Mesenchymal stem cell (in vitro differentiated cells and primary cell): ENCODE measurements at regions not wholly inside any gene's neighbourhood (a gene's known extent, or its start where the extent isn't known, plus 50 kb on each side); places are given as distances from the start of the nearest gene placed in this dataset.

Experiments
- DNase-seq: peaks from one replicate; pipeline ENCODE4 v3.0.0-alpha.2; 2013
- H2AFZ ChIP-seq: one replicate; pipeline ENCODE4 v1.6.1; 2013; ENCODE audit warnings: low read depth, mild to moderate bottlenecking, control low read depth, inconsistent platforms, low read length, moderate library complexity
- H2AK5ac ChIP-seq: 2 replicates; pipeline ENCODE4 v1.6.1; 2013; ENCODE audit warnings: low read length, moderate library complexity, mild to moderate bottlenecking, inconsistent platforms; ENCODE audit not compliant: severe bottlenecking
- H2BK120ac ChIP-seq: one replicate; pipeline ENCODE4 v1.6.1; 2013; ENCODE audit warnings: low read depth, mild to moderate bottlenecking, inconsistent platforms, low read length, moderate library complexity
- H2BK12ac ChIP-seq, 2 experiments: one replicate each; pipeline ENCODE4 v1.6.1; 2013; ENCODE audit warnings: inconsistent platforms in 2 of 2, low read length in 2 of 2, mild to moderate bottlenecking in 2 of 2, moderate library complexity in 2 of 2, control low read depth in 1 of 2
- H2BK15ac ChIP-seq: one replicate; pipeline ENCODE4 v1.6.1; 2013; ENCODE audit warnings: mild to moderate bottlenecking, low read depth, inconsistent platforms; ENCODE audit not compliant: poor library complexity, severe bottlenecking
- H2BK5ac ChIP-seq: 2 replicates; pipeline ENCODE4 v1.6.1; 2013; ENCODE audit warnings: low read depth, mild to moderate bottlenecking, low read length, control low read depth, inconsistent platforms; ENCODE audit not compliant: poor library complexity, severe bottlenecking
- H3K14ac ChIP-seq, 2 experiments: one replicate each; pipeline ENCODE4 v1.6.1; 2013; ENCODE audit warnings: inconsistent platforms in 2 of 2, low read length in 2 of 2, control low read depth in 1 of 2, mild to moderate bottlenecking in 1 of 2, moderate library complexity in 1 of 2
- H3K18ac ChIP-seq, 2 experiments: one replicate each; pipeline ENCODE4 v1.6.1; 2013; ENCODE audit warnings: inconsistent platforms in 2 of 2, low read length in 2 of 2, control low read depth in 1 of 2, low read depth in 1 of 2, mild to moderate bottlenecking in 1 of 2
- H3K23ac ChIP-seq, 2 experiments: one replicate each; pipeline ENCODE4 v1.6.1; 2013; ENCODE audit warnings: inconsistent platforms in 2 of 2, low read length in 2 of 2, mild to moderate bottlenecking in 2 of 2, moderate library complexity in 2 of 2, control low read depth in 1 of 2
- H3K27ac ChIP-seq: 2 replicates; pipeline ENCODE4 v1.5.1; 2013; ENCODE audit warnings: mild to moderate bottlenecking, moderate library complexity, low read length, control low read depth, inconsistent platforms; ENCODE audit not compliant: poor library complexity, severe bottlenecking
- H3K27me3 ChIP-seq, 2 experiments: 2 replicates each; pipeline versions ENCODE4 v1.6.1 to v1.7.0; 2013; ENCODE audit warnings: low read length in 2 of 2, mild to moderate bottlenecking in 2 of 2, moderate library complexity in 2 of 2, control low read depth in 1 of 2, inconsistent platforms in 1 of 2; ENCODE audit not compliant: control insufficient read depth in 1 of 2, insufficient read depth in 1 of 2
- H3K36me3 ChIP-seq, 2 experiments: 2 replicates each; pipeline versions ENCODE4 v1.6.1 to v1.7.0; 2013; ENCODE audit warnings: low read length in 2 of 2, control low read depth in 1 of 2, inconsistent platforms in 1 of 2, low read depth in 1 of 2, mild to moderate bottlenecking in 1 of 2; ENCODE audit not compliant: insufficient read depth in 2 of 2, control insufficient read depth in 1 of 2
- H3K4ac ChIP-seq, 2 experiments: one replicate each; pipeline ENCODE4 v1.6.1; 2013; ENCODE audit warnings: inconsistent platforms in 2 of 2, low read length in 2 of 2, mild to moderate bottlenecking in 2 of 2, moderate library complexity in 2 of 2, control low read depth in 1 of 2, low read depth in 1 of 2
- H3K4me1 ChIP-seq: 2 replicates; pipeline ENCODE4 v1.6.1; 2013; ENCODE audit warnings: low read depth, low read length, control low read depth; ENCODE audit not compliant: control insufficient read depth, insufficient read depth
- H3K4me2 ChIP-seq: 2 replicates; pipeline ENCODE4 v1.6.1; 2013; ENCODE audit warnings: low read length, mild to moderate bottlenecking, inconsistent platforms; ENCODE audit not compliant: poor library complexity, severe bottlenecking
- H3K4me3 ChIP-seq, 2 experiments: 2 replicates each; pipeline versions ENCODE4 v1.5.1 to v1.7.0; 2013; ENCODE audit warnings: low read length in 2 of 2, mild to moderate bottlenecking in 2 of 2, control low read depth in 1 of 2, low read depth in 1 of 2; ENCODE audit not compliant: insufficient read depth in 1 of 2
- H3K79me1 ChIP-seq: replicated peaks from 2 replicates; pipeline ENCODE4 v1.6.1; 2013; ENCODE audit warnings: mild to moderate bottlenecking, control low read depth, low read length, inconsistent platforms; ENCODE audit not compliant: poor library complexity, severe bottlenecking
- H3K9ac ChIP-seq: 2 replicates; pipeline ENCODE4 v1.7.0; 2013; ENCODE audit warnings: mild to moderate bottlenecking, low read length, moderate library complexity
- H3K9me3 ChIP-seq: 2 replicates; pipeline ENCODE4 v1.7.0; 2013; ENCODE audit warnings: mild to moderate bottlenecking, low read length; ENCODE audit not compliant: control insufficient read depth
- H4K8ac ChIP-seq: one replicate; pipeline ENCODE4 v1.6.1; 2013; ENCODE audit warnings: inconsistent platforms, mild to moderate bottlenecking, low read length, moderate library complexity
- H4K91ac ChIP-seq: one replicate; pipeline ENCODE4 v1.6.1; 2013; ENCODE audit warnings: mild to moderate bottlenecking, low read length, inconsistent platforms
- WGBS: methylation state at CpG from one replicate; pipeline ENCODE4 v1.1.7; 2013; ENCODE audit warnings: mixed read lengths; 5-methylcytosine and 5-hydroxymethylcytosine counted together

DNA sequence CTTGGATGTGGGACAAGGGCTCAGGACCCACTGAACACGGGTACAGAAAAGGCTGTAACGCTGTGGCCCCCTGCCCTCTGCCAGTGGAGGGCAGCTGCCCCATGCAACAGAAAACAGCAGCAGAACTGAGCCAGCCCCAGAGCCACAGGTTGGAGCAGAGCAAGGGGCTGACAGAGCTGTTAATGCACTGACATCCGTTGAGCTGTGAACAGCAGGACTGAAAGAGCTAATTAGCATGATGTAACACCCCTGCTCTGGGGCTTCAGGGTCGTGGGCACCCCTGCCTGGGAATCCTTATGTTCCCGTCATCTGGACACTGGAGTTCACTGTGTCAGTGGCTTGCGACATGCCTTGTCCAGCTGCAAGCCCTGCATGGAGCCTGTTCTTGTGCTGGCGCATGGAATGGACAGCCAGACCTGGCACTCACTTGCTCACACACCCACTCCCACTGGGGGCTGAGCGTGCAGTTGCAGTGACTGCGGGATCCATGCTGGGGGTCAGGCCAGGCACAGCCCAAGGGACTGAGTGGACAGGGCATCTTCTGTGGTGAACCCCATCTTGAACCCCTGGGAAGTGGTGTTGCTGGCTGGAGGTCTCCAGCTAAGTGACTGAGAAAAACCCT is 293.7 kb downstream of the DNAJB9 start:
- Histone ChIP-seq H3K4me3 (peak overlapping the region in 1 of 2 experiments; percentile 16), H2BK12ac (no peak overlapping the region), H2BK15ac (no peak overlapping the region), H3K27me3 (no peaks in the 10 kb centered on the region), H2AFZ (no peak overlapping the region), H4K91ac (no peak overlapping the region), H3K9ac (no peak overlapping the region), H3K23ac (no peak overlapping the region), H3K4me2 (no peak overlapping the region), H2BK5ac (no peak overlapping the region), H3K9me3 (peaks cover 12% of the 10 kb centered on the region), H3K14ac (no peak overlapping the region), H4K8ac (no peak overlapping the region), H2AK5ac (no peak overlapping the region), H3K4ac (peak overlapping the region in 1 of 2 experiments; percentile 24), H3K36me3 (no peaks in the 10 kb centered on the region), H3K27ac (no peak overlapping the region), H2BK120ac (no peak overlapping the region), H3K4me1 (no peaks in the 10 kb centered on the region), H3K18ac (no peak overlapping the region), H3K79me1 (no peaks in the 10 kb centered on the region)
- DNase-seq = no peak
- 65% methylated on average over 9 of the region's 9 CpGs for WGBS

DNA sequence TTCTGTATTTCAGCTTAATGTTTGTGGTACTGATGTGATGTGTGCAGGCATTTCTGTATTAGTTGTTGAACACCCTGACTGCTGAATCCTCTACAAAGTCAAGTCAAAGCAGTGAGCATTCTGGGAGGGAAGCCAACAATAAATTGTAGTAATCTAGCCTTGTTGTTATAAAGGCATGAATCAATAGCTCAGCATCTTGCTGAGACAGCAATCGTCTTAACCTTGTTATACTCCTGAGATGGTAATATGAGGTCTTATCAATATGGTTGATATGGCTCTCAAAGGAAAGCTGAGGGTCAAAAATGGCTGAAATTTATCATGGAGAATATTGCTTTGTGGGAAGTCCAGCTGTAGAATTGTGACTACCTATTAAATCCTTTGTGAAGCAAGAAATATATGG is 299.4 kb downstream of the DNAJB9 start:
- no peak overlapping the region for H3K23ac ChIP-seq
- no peaks in the 10 kb centered on the region for H3K27me3 ChIP-seq
- H4K8ac ChIP-seq = no peak overlapping the region
- no peak overlapping the region for H3K4me2 ChIP-seq
- H3K4me3 ChIP-seq = no peak overlapping the region
- no peak overlapping the region for H4K91ac ChIP-seq
- H2AFZ ChIP-seq = no peak overlapping the region
- 71% methylated on average over 1 of the region's 1 CpG for WGBS
- H3K79me1 ChIP-seq = no peaks in the 10 kb centered on the region
- H3K18ac ChIP-seq = no peak overlapping the region
- no peak overlapping the region for H2BK120ac ChIP-seq
- no peak overlapping the region for H2BK12ac ChIP-seq
- no peak for DNase-seq
- H3K4ac ChIP-seq = no peak overlapping the region
- peaks cover 17% of the 10 kb centered on the region for H3K9me3 ChIP-seq
- no peak overlapping the region for H2AK5ac ChIP-seq
- no peaks in the 10 kb centered on the region for H3K36me3 ChIP-seq
- no peak overlapping the region for H2BK5ac ChIP-seq
- H3K27ac ChIP-seq = no peak overlapping the region
- no peak overlapping the region for H3K14ac ChIP-seq
- H3K4me1 ChIP-seq = no peaks in the 10 kb centered on the region
- no peak overlapping the region for H3K9ac ChIP-seq
- no peak overlapping the region for H2BK15ac ChIP-seq

DNA sequence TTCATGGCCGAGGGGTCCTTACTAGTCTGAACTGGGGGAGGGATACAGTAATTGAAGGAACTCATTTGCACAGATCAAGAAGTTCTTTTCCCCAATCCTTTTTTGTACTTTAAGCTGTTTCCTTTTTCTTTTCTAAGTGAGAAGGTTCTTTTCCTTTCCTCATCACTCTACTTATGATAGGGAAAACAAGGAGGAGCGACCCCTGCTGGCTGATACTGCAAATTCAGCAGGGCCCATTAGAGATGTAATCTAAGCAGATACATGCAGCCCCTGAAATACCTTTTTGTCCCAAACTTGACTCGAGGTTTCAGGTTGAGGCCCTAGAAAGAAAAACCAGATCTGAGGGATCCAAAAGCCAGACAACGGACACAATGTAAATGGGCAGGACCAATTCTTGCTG is 305.5 kb downstream of the DNAJB9 start:
- no peaks in the 10 kb centered on the region for H3K27me3 ChIP-seq
- WGBS = 49% methylated on average over 3 of the region's 4 CpGs
- H3K4me2 ChIP-seq = no peak overlapping the region
- no peak overlapping the region for H4K8ac ChIP-seq
- no peak overlapping the region for H3K4ac ChIP-seq
- no peak overlapping the region for H2BK15ac ChIP-seq
- H2AK5ac ChIP-seq = no peak overlapping the region
- H2BK12ac ChIP-seq = no peak overlapping the region
- H2BK120ac ChIP-seq = no peak overlapping the region
- H2AFZ ChIP-seq = no peak overlapping the region
- peaks cover 15% of the 10 kb centered on the region for H3K9me3 ChIP-seq
- H3K9ac ChIP-seq = no peak overlapping the region
- no peak overlapping the region for H3K23ac ChIP-seq
- H3K4me3 ChIP-seq = no peak overlapping the region
- no peak overlapping the region for H2BK5ac ChIP-seq
- H3K79me1 ChIP-seq = no peaks in the 10 kb centered on the region
- no peak overlapping the region for H3K18ac ChIP-seq
- no peak overlapping the region for H3K27ac ChIP-seq
- DNase-seq = peak; percentile 1
- no peak overlapping the region for H4K91ac ChIP-seq
- H3K36me3 ChIP-seq = no peaks in the 10 kb centered on the region
- H3K14ac ChIP-seq = no peak overlapping the region
- H3K4me1 ChIP-seq = no peaks in the 10 kb centered on the region

DNA sequence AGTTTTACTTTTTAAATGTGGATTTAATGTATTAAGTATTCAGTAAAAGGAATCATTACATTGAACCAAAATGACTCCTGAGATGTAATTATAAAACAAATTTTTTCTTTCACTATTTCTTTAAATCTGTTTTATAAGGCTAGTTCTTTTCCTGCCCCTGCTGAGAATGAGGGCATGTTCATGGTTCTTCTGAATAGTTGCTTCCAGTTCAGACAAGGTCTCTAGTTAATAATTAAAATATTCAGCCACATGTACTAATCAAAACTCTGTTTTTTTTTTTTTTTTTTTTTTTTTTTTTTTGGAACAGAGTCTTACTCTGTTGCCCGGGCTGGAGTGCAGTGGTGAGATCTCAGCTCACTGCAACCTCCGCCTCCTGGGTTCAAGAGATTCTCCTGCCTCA is 321.2 kb downstream of the DNAJB9 start:
- H3K4me3 ChIP-seq = no peak overlapping the region

More for the DNA sequence above, 321.2 kb downstream of the DNAJB9 start:
- H3K9me3 ChIP-seq = peaks cover 2% of the 10 kb centered on the region
- no peak overlapping the region for H3K18ac ChIP-seq
- no peaks in the 10 kb centered on the region for H3K79me1 ChIP-seq
- H3K4me2 ChIP-seq = no peak overlapping the region
- H3K9ac ChIP-seq = no peak overlapping the region
- no peak overlapping the region for H4K8ac ChIP-seq
- H2BK15ac ChIP-seq = no peak overlapping the region
- no peaks in the 10 kb centered on the region for H3K27me3 ChIP-seq
- H2BK5ac ChIP-seq = no peak overlapping the region
- H3K27ac ChIP-seq = no peak overlapping the region
- no peak overlapping the region for H3K14ac ChIP-seq
- WGBS = 60% methylated on average over 1 of the region's 2 CpGs
- no peak overlapping the region for H2AFZ ChIP-seq
- no peak overlapping the region for H3K4ac ChIP-seq
- H3K23ac ChIP-seq = no peak overlapping the region
- no peaks in the 10 kb centered on the region for H3K36me3 ChIP-seq
- no peak overlapping the region for H2BK120ac ChIP-seq
- no peak overlapping the region for H4K91ac ChIP-seq
- H2AK5ac ChIP-seq = no peak overlapping the region
- no peak for DNase-seq
- no peaks in the 10 kb centered on the region for H3K4me1 ChIP-seq
- H2BK12ac ChIP-seq = no peak overlapping the region
